SK-N-SH treated with all-trans-retinoic acid at 6 μM for 48 hours (cell line): ENCODE measurements at regions not wholly inside any gene's neighbourhood (a gene's known extent, or its start where the extent isn't known, plus 50 kb on each side); places are given as distances from the start of the nearest gene placed in this dataset.

Experiments used
- ATAC-seq: fragments of 200-7000 bp; cut with Tn5 transposase; 3 replicates; pipeline ENCODE4 v1.9.1; 2020; ENCODE audit warnings: mild to moderate bottlenecking, moderate library complexity
- ARNTL ChIP-seq: fragments of 450-650 bp; formaldehyde crosslinking; IDR thresholded peaks from 2 replicates; pipeline ENCODE4 v1.5.0; 2020; ENCODE audit warnings: low read depth, mild to moderate bottlenecking, moderate library complexity, borderline replicate concordance
- BACH2 ChIP-seq: fragments of 250-450 bp; sonication (Bioruptor Pico); IDR thresholded peaks from 2 replicates; pipeline ENCODE4 v1.9.0; 2021; ENCODE audit warnings: mild to moderate bottlenecking, borderline replicate concordance
- CSDC2 ChIP-seq: fragments of 250-450 bp; sonication (Bioruptor Pico); IDR thresholded peaks from 2 replicates; pipeline ENCODE4 v1.5.0; 2020; ENCODE audit warnings: mild to moderate bottlenecking, moderate library complexity
- ESRRG ChIP-seq: fragments of 250-450 bp; sonication (Bioruptor Pico); IDR thresholded peaks from 2 replicates; pipeline ENCODE4 v1.6.1; 2021; ENCODE audit warnings: mild to moderate bottlenecking
- GLIS3 ChIP-seq: fragments of 250-450 bp; sonication (Bioruptor Pico); IDR thresholded peaks from 2 replicates; pipeline ENCODE4 v1.5.0; 2020; ENCODE audit warnings: mild to moderate bottlenecking, moderate library complexity
- ISL1 ChIP-seq: fragments of 250-450 bp; sonication (Bioruptor Pico); IDR thresholded peaks from 2 replicates; pipeline ENCODE4 v2.1.2; 2022; ENCODE audit warnings: mild to moderate bottlenecking, moderate library complexity
- OSR1 ChIP-seq: fragments of 250-450 bp; sonication (Bioruptor Pico); IDR thresholded peaks from 2 replicates; pipeline ENCODE4 v1.8.0; 2022; ENCODE audit warnings: moderate library complexity, mild to moderate bottlenecking, inconsistent platforms
- PPARA ChIP-seq: fragments of 250-450 bp; sonication (Bioruptor Pico); IDR thresholded peaks from 2 replicates; pipeline ENCODE4 v1.5.0; 2020; ENCODE audit warnings: mild to moderate bottlenecking, borderline replicate concordance
- RARB ChIP-seq: fragments of 250-450 bp; sonication (Bioruptor Pico); IDR thresholded peaks from 2 replicates; pipeline ENCODE4 v1.8.0; 2021; ENCODE audit warnings: mild to moderate bottlenecking, moderate library complexity
- SNAI2 ChIP-seq: fragments of 250-450 bp; sonication (Bioruptor Pico); IDR thresholded peaks from 2 replicates; pipeline ENCODE4 v1.5.0; 2020; ENCODE audit warnings: mild to moderate bottlenecking, moderate library complexity
- TCF4 ChIP-seq: fragments of 250-450 bp; sonication (Bioruptor Pico); IDR thresholded peaks from 2 replicates; pipeline ENCODE4 v1.8.0; 2021; ENCODE audit warnings: mild to moderate bottlenecking, moderate library complexity, borderline replicate concordance
- TOX ChIP-seq: fragments of 250-450 bp; sonication (Bioruptor Pico); IDR thresholded peaks from 2 replicates; pipeline ENCODE4 v1.8.0; 2021; ENCODE audit warnings: mild to moderate bottlenecking, moderate library complexity, borderline replicate concordance
- ZC3H10 ChIP-seq: fragments of 250-450 bp; sonication (Bioruptor Pico); IDR thresholded peaks from 2 replicates; pipeline ENCODE4 v1.5.1; 2021; ENCODE audit warnings: mild to moderate bottlenecking, moderate library complexity
- ZFP3 ChIP-seq: fragments of 250-450 bp; sonication (Bioruptor Pico); IDR thresholded peaks from 2 replicates; pipeline ENCODE4 v1.5.0; 2020; ENCODE audit warnings: mild to moderate bottlenecking, moderate library complexity
- ZFP30 ChIP-seq: fragments of 450-650 bp; formaldehyde crosslinking; IDR thresholded peaks from 2 replicates; pipeline ENCODE4 v1.5.0; 2022; ENCODE audit warnings: mild to moderate bottlenecking, moderate library complexity
- ZNF565 ChIP-seq: fragments of 450-650 bp; formaldehyde crosslinking; conservative IDR thresholded peaks from 2 replicates; pipeline ENCODE4 v1.5.0; 2020; ENCODE audit warnings: low read depth, mild to moderate bottlenecking, moderate library complexity
- ZNF70 ChIP-seq: fragments of 450-650 bp; formaldehyde crosslinking; IDR thresholded peaks from 2 replicates; pipeline ENCODE4 v1.5.0; 2020; ENCODE audit warnings: mild to moderate bottlenecking, moderate library complexity
- TF ChIP-seq, protein P1 (sequence below): fragments of 250-450 bp; sonication (Bioruptor Pico); IDR thresholded peaks from 2 replicates; pipeline ENCODE4 v1.5.0; 2020; ENCODE audit warnings: mild to moderate bottlenecking, moderate library complexity
- TF ChIP-seq, protein P2 (sequence below): fragments of 250-450 bp; sonication (Bioruptor Pico); IDR thresholded peaks from 2 replicates; pipeline ENCODE4 v1.8.0; 2020; ENCODE audit warnings: mild to moderate bottlenecking, moderate library complexity, borderline replicate concordance
- TF ChIP-seq, protein P3 (sequence below): fragments of 250-450 bp; sonication (Bioruptor Pico); IDR thresholded peaks from 2 replicates; pipeline ENCODE4 v1.8.0; 2021; ENCODE audit warnings: low read depth, mild to moderate bottlenecking, moderate library complexity, borderline replicate concordance
- TF ChIP-seq, protein P4 (sequence below): fragments of 250-450 bp; sonication (Bioruptor Pico); IDR thresholded peaks from 2 replicates; pipeline ENCODE4 v1.5.1; 2021; ENCODE audit warnings: mild to moderate bottlenecking, moderate library complexity

DNA sequence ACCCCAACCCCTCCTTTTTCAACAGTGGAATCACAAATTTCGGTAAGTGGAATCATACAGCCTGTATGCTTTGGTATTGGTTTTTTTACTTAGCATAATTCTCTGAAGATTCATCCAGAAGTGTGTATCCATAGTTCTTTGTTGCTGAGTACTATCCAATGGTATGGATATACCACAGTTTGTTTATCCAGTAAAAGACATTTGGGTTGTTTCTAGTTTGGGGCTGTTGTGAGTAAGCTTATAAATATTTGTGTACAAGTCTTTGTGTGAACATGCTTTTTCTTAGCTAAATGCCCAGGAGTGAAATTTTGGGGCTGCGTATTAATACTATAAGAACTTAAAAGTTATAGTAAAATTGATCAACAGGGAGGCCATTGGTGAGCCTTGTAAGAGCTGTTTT is 57.5 kb upstream of the GC start:
- no peak for TF ChIP-seq ZC3H10 (CRISPR knock-in tag)
- TF ChIP-seq CSDC2 (CRISPR knock-in tag) = no peak
- TF ChIP-seq, all 23 proteins: peak for 0
- no peak for ATAC-seq

DNA sequence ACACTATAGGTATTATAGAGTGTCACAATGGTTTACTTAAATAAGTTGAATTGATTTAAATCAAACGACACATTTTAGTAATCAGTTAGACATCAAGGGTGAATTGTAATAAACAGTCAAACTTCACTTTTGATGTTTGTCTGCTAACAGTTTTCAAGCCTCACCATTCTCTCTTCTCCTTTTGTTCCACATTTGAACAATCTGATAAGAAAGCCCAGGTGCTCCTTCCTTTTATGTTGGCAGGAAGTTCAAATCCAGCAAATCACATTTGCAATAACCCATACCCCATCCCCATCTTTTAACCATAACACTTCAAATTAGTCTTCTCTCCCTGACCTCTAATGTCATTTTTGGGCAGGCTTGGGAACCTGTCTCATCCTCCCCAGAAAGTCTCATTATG is 63.4 kb upstream of the GC start:
- TF ChIP-seq, protein P1, sequence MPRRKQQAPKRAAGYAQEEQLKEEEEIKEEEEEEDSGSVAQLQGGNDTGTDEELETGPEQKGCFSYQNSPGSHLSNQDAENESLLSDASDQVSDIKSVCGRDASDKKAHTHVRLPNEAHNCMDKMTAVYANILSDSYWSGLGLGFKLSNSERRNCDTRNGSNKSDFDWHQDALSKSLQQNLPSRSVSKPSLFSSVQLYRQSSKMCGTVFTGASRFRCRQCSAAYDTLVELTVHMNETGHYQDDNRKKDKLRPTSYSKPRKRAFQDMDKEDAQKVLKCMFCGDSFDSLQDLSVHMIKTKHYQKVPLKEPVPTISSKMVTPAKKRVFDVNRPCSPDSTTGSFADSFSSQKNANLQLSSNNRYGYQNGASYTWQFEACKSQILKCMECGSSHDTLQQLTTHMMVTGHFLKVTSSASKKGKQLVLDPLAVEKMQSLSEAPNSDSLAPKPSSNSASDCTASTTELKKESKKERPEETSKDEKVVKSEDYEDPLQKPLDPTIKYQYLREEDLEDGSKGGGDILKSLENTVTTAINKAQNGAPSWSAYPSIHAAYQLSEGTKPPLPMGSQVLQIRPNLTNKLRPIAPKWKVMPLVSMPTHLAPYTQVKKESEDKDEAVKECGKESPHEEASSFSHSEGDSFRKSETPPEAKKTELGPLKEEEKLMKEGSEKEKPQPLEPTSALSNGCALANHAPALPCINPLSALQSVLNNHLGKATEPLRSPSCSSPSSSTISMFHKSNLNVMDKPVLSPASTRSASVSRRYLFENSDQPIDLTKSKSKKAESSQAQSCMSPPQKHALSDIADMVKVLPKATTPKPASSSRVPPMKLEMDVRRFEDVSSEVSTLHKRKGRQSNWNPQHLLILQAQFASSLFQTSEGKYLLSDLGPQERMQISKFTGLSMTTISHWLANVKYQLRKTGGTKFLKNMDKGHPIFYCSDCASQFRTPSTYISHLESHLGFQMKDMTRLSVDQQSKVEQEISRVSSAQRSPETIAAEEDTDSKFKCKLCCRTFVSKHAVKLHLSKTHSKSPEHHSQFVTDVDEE (CRISPR knock-in tag) = no peak
- TF ChIP-seq, protein P2, sequence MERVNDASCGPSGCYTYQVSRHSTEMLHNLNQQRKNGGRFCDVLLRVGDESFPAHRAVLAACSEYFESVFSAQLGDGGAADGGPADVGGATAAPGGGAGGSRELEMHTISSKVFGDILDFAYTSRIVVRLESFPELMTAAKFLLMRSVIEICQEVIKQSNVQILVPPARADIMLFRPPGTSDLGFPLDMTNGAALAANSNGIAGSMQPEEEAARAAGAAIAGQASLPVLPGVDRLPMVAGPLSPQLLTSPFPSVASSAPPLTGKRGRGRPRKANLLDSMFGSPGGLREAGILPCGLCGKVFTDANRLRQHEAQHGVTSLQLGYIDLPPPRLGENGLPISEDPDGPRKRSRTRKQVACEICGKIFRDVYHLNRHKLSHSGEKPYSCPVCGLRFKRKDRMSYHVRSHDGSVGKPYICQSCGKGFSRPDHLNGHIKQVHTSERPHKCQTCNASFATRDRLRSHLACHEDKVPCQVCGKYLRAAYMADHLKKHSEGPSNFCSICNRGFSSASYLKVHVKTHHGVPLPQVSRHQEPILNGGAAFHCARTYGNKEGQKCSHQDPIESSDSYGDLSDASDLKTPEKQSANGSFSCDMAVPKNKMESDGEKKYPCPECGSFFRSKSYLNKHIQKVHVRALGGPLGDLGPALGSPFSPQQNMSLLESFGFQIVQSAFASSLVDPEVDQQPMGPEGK (CRISPR knock-in tag) = no peak
- no peak for TF ChIP-seq ZNF70 (CRISPR knock-in tag)
- TF ChIP-seq ESRRG (CRISPR knock-in tag) = no peak
- no peak for TF ChIP-seq ZNF565 (CRISPR knock-in tag)
- TF ChIP-seq PPARA (CRISPR knock-in tag) = no peak
- TF ChIP-seq, protein P3, sequence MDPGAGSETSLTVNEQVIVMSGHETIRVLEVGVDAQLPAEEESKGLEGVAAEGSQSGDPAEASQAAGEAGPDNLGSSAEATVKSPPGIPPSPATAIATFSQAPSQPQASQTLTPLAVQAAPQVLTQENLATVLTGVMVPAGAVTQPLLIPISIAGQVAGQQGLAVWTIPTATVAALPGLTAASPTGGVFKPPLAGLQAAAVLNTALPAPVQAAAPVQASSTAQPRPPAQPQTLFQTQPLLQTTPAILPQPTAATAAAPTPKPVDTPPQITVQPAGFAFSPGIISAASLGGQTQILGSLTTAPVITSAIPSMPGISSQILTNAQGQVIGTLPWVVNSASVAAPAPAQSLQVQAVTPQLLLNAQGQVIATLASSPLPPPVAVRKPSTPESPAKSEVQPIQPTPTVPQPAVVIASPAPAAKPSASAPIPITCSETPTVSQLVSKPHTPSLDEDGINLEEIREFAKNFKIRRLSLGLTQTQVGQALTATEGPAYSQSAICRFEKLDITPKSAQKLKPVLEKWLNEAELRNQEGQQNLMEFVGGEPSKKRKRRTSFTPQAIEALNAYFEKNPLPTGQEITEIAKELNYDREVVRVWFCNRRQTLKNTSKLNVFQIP (CRISPR knock-in tag) = no peak
- TF ChIP-seq OSR1 (CRISPR knock-in tag) = no peak
- TF ChIP-seq BACH2 (CRISPR knock-in tag) = no peak
- TF ChIP-seq SNAI2 (CRISPR knock-in tag) = no peak
- no peak for TF ChIP-seq ARNTL (CRISPR knock-in tag)
- TF ChIP-seq TOX (CRISPR knock-in tag) = no peak
- TF ChIP-seq, protein P4, sequence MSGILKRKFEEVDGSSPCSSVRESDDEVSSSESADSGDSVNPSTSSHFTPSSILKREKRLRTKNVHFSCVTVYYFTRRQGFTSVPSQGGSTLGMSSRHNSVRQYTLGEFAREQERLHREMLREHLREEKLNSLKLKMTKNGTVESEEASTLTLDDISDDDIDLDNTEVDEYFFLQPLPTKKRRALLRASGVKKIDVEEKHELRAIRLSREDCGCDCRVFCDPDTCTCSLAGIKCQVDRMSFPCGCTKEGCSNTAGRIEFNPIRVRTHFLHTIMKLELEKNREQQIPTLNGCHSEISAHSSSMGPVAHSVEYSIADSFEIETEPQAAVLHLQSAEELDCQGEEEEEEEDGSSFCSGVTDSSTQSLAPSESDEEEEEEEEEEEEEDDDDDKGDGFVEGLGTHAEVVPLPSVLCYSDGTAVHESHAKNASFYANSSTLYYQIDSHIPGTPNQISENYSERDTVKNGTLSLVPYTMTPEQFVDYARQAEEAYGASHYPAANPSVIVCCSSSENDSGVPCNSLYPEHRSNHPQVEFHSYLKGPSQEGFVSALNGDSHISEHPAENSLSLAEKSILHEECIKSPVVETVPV (CRISPR knock-in tag) = no peak
- no peak for TF ChIP-seq GLIS3 (CRISPR knock-in tag)
- no peak for TF ChIP-seq ZFP30 (CRISPR knock-in tag)
- TF ChIP-seq ZC3H10 (CRISPR knock-in tag) = no peak
- TF ChIP-seq CSDC2 (CRISPR knock-in tag) = no peak
- TF ChIP-seq ZFP3 = no peak
- TF ChIP-seq ISL1 (CRISPR knock-in tag) = no peak
- no peak for ATAC-seq

DNA sequence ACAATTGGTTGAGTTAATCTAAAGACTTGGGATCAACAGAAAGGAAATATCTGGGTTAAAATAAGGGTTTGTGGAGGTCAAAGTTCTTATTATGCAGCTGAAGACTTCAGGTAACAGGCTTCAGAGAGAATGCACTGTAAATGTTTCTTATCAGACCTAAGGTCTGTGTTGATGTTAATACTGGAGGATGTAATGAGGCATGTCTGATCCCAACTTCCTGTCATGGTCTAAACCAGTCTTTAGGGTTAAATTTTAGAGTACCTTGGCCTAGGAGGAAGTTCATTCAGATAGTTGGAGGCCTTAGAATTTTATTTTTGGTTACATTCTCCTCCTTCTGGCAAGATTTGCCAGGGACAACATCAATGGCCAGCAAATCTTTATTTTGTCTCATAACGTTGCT is 72.1 kb upstream of the GC start:
- no peak for ATAC-seq
- no peak for TF ChIP-seq ZFP3
- TF ChIP-seq TOX (CRISPR knock-in tag) = no peak
- TF ChIP-seq PPARA (CRISPR knock-in tag) = no peak
- TF ChIP-seq RARB (CRISPR knock-in tag) = no peak
- TF ChIP-seq ZNF70 (CRISPR knock-in tag) = no peak
- TF ChIP-seq, protein P2 (CRISPR knock-in tag) = no peak
- TF ChIP-seq, protein P3 (CRISPR knock-in tag) = no peak
- TF ChIP-seq, protein P1 (CRISPR knock-in tag) = no peak
- TF ChIP-seq TCF4 = no peak
- no peak for TF ChIP-seq OSR1 (CRISPR knock-in tag)
- no peak for TF ChIP-seq GLIS3 (CRISPR knock-in tag)
- no peak for TF ChIP-seq ISL1 (CRISPR knock-in tag)
- no peak for TF ChIP-seq CSDC2 (CRISPR knock-in tag)
- no peak for TF ChIP-seq ZC3H10 (CRISPR knock-in tag)
